ENCODE measurements at regions not wholly inside any gene's neighbourhood (a gene's known extent, or its start where the extent isn't known, plus 50 kb on each side); places are given as distances from the start of the nearest gene placed in this dataset.

DNA sequence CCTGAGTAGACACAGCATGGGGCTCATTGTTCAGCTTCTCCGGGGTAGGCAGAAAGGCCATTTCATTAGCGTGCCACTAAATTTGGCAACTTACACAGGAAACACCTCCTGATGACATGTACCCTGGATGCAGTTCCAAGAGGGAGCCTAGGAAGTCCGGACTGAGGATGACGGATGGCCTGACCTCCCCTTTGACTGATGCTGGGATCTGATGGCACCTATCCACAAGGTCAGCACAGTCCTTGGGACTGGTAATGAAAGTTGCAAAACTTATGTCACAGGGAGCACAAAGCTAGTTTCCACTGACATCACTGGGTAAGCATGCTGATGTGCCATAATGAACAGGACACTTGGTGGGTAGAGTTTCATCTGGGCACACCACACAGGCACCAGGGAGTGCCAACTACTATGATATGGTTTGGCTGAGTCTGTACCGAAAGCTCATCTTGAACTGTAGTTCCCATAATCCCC lies 126.7 kb upstream of the ARL4C start:
- intact Hi-C loops (cut with DNase I; ENCODE audit: low total_unique reads) = no loop called here
- no peak for DNase-seq
- peak in 1 of 2 donors; percentile 27 for ATAC-seq

GRCh38 chr2:234621120-234621519 lies 124.2 kb upstream of the ARL4C start:
- Histone ChIP-seq H3K4me3 (no peak overlapping the region), H3K4me1 (peaks cover 0 to 3% of the 10 kb centered on the region in 2 donors), H3K36me3 (no peaks in the 10 kb centered on the region), H3K9me3 (no peaks in the 10 kb centered on the region), H3K27me3 (no peaks in the 10 kb centered on the region), H3K27ac (no peak overlapping the region)
- TF ChIP-seq POLR2A (IDR thresholded peaks at IDR 0.05) (no peak), CTCF (IDR thresholded peaks at IDR 0.05 in 4 of 5, conservative IDR thresholded peaks at IDR 0.05 in 1 of 5) (no peak)
- DNase-seq (no peak), ATAC-seq (no peak)
- intact Hi-C loops (cut with DNase I; ENCODE audit: low total_unique reads) (no loop called here), in situ Hi-C loops (cut with MboI; ENCODE audit: low sequenced_read_pairs in 4 of 4) (no loop called here)

More for the DNA sequence above, 126.7 kb upstream of the ARL4C start:
- no peaks in the 10 kb centered on the region for H3K9me3 ChIP-seq
- no peak overlapping the region for H3K27ac ChIP-seq
- in situ Hi-C loops (cut with MboI; ENCODE audit: low sequenced_read_pairs in 4 of 4) = no loop called here
- peaks cover 0 to 3% of the 10 kb centered on the region in 2 donors for H3K4me1 ChIP-seq
- no peaks in the 10 kb centered on the region for H3K36me3 ChIP-seq
- no peak for TF ChIP-seq CTCF (IDR thresholded peaks at IDR 0.05 in 4 of 5, conservative IDR thresholded peaks at IDR 0.05 in 1 of 5)
- no peak for TF ChIP-seq POLR2A (IDR thresholded peaks at IDR 0.05)
- H3K4me3 ChIP-seq = no peak overlapping the region
- no peaks in the 10 kb centered on the region for H3K27me3 ChIP-seq

DNA sequence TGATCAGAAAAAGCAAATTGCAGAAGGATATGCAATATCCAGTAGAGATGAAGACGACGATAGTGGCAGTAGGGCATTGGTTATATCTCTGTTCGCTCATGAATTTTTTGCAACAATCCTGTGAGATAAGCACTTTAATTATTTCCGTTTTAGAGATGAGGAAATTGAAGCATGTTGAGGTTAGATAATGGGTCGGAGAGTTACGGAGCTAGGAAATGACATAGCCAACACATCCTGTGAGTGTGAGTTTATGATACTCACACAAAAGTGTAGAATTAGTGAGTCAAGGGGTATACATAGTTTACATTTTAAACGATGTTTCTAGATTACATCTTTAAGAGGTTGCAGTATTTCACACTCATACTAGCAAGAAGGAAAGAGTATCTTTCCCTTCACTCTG lies 123.1 kb upstream of the ARL4C start:
- in situ Hi-C loops (cut with MboI; ENCODE audit: low sequenced_read_pairs in 4 of 4) = no loop called here
- peaks cover 0 to 3% of the 10 kb centered on the region in 2 donors for H3K4me1 ChIP-seq
- H3K9me3 ChIP-seq = no peaks in the 10 kb centered on the region
- H3K27me3 ChIP-seq = no peaks in the 10 kb centered on the region
- H3K27ac ChIP-seq = no peak overlapping the region
- no peak for DNase-seq
- intact Hi-C loops (cut with DNase I; ENCODE audit: low total_unique reads) = no loop called here
- ATAC-seq = no peak
- no peaks in the 10 kb centered on the region for H3K36me3 ChIP-seq
- TF ChIP-seq CTCF (IDR thresholded peaks at IDR 0.05 in 4 of 5, conservative IDR thresholded peaks at IDR 0.05 in 1 of 5) = no peak
- TF ChIP-seq POLR2A (IDR thresholded peaks at IDR 0.05) = no peak
- no peak overlapping the region for H3K4me3 ChIP-seq

DNA sequence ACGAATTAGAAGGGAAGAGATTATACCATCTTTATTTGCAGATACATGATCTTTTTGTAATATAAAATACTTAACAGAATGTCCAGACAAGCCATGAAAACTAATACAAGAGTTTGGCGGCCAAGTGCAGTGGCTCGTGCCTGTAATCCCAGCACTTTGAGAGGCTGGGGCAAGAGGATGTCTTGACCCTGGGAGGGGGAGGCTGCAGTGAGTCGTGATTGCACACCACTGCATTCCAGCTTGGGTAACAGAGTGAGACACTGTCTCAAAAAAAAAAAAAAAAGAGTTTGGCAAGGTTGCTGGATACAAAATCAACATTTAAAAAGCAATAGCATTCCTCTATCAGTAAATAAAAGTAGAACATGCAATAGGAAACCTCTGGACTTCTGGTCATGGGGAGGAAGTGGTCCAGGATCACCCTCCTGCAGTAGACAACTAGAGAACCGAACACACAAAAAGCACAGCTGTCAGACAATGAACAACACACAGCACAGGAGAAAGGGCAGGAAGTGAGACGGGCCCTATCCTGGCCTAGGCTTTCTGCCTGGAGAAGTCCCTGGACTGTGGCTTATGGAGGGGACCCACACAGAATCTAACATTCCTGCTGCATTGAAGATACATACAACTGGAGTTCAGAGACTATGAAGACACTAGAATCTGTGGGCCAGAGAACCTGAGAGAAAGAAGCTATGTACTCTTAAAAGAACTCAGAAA lies 118.9 kb upstream of the ARL4C start:
- DNase-seq = no peak
- Histone ChIP-seq H3K36me3 (no peaks in the 10 kb centered on the region), H3K4me1 (no peaks in the 10 kb centered on the region), H3K27me3 (no peaks in the 10 kb centered on the region), H3K9me3 (no peaks in the 10 kb centered on the region), H3K4me3 (no peak overlapping the region), H3K27ac (no peak overlapping the region)
- in situ Hi-C loops (cut with MboI; ENCODE audit: low sequenced_read_pairs in 4 of 4) (no loop called here), intact Hi-C loops (cut with DNase I; ENCODE audit: low total_unique reads) (no loop called here)
- no peak for TF ChIP-seq POLR2A (IDR thresholded peaks at IDR 0.05)
- no peak for TF ChIP-seq CTCF (IDR thresholded peaks at IDR 0.05 in 4 of 5, conservative IDR thresholded peaks at IDR 0.05 in 1 of 5)
- no peak for ATAC-seq

GRCh38 chr2:234611209-234611608 lies 114.3 kb upstream of the ARL4C start:
- Histone ChIP-seq H3K36me3 (no peaks in the 10 kb centered on the region), H3K4me1 (no peaks in the 10 kb centered on the region), H3K4me3 (no peak overlapping the region), H3K27me3 (no peaks in the 10 kb centered on the region), H3K9me3 (no peaks in the 10 kb centered on the region), H3K27ac (no peak overlapping the region)
- intact Hi-C loops (cut with DNase I; ENCODE audit: low total_unique reads) (no loop called here), in situ Hi-C loops (cut with MboI; ENCODE audit: low sequenced_read_pairs in 4 of 4) (no loop called here)
- TF ChIP-seq CTCF (IDR thresholded peaks at IDR 0.05 in 4 of 5, conservative IDR thresholded peaks at IDR 0.05 in 1 of 5) (no peak), POLR2A (IDR thresholded peaks at IDR 0.05) (no peak)
- DNase-seq (no peak), ATAC-seq (no peak)
